A673 (cell line): ENCODE measurements at regions not wholly inside any gene's neighbourhood (a gene's known extent, or its start where the extent isn't known, plus 50 kb on each side); places are given as distances from the start of the nearest gene placed in this dataset.
"Not testable (repeated sequence)": the region's sequence is repeated elsewhere in the genome, so short reads cannot be mapped to it uniquely, and the experiment has no call there.

Experiments
- BruUV-seq: library from RNA; stranded (reverse); fragments of 400-500 nt; replicated peaks from 2 replicates; lab custom pipeline; 2021; lab: Mats Ljungman, UMichigan
- CTCF ChIA-PET: fragments of 300-600 bp; sonication (Branson Sonifier 250); formaldehyde crosslinking; loops from one replicate; lab custom pipeline; 2022; ENCODE audit warnings: antibody characterized with exemption; lab: Charles Lee
- POLR2A ChIA-PET: fragments of 300-600 bp; sonication (Branson Sonifier 250); formaldehyde crosslinking; loops from one replicate; lab custom pipeline; 2022; ENCODE audit warnings: antibody characterized with exemption; ENCODE audit not compliant: low non-redundant PET; lab: Charles Lee
- DNase-seq: peaks from one replicate; pipeline ENCODE4 v3.0.0-alpha.2; 2015; ENCODE audit warnings: low spot score
- H3K27ac ChIP-seq: fragments of 200-600 bp; sonication (generic); 2 replicates; pipeline ENCODE4 v1.5.1; 2016; ENCODE audit warnings: mixed run types, low read depth, mild to moderate bottlenecking, mixed read lengths, antibody characterized with exemption, low read length; ENCODE audit not compliant: poor library complexity, severe bottlenecking
- H3K27me3 ChIP-seq: fragments of 200-600 bp; sonication (generic); replicated peaks from 2 replicates; pipeline ENCODE4 v1.6.1; 2017; ENCODE audit warnings: mixed run types, low read depth, mild to moderate bottlenecking, mixed read lengths, antibody characterized with exemption, low read length; ENCODE audit not compliant: insufficient read depth, poor library complexity
- H3K36me3 ChIP-seq: fragments of 200-600 bp; sonication (generic); 2 replicates; pipeline ENCODE4 v1.6.1; 2016; ENCODE audit warnings: mixed run types, mild to moderate bottlenecking, mixed read lengths, antibody characterized with exemption, low read length; ENCODE audit not compliant: insufficient read depth, poor library complexity, severe bottlenecking
- H3K4me1 ChIP-seq: fragments of 200-600 bp; sonication (generic); 2 replicates; pipeline ENCODE4 v1.6.1; 2017; ENCODE audit warnings: mixed run types, mild to moderate bottlenecking, mixed read lengths, antibody characterized with exemption, low read length; ENCODE audit not compliant: insufficient read depth, poor library complexity, severe bottlenecking
- H3K4me3 ChIP-seq: fragments of 200-600 bp; sonication (generic); 2 replicates; pipeline ENCODE4 v1.5.1; 2016; ENCODE audit warnings: low read depth, mixed run types, mild to moderate bottlenecking, mixed read lengths, low read length; ENCODE audit not compliant: poor library complexity, severe bottlenecking
- H3K9me3 ChIP-seq: fragments of 200-600 bp; sonication (generic); 2 replicates; pipeline ENCODE4 v1.6.1; 2016; ENCODE audit warnings: mixed run types, low read depth, mild to moderate bottlenecking, mixed read lengths, antibody characterized with exemption, low read length; ENCODE audit not compliant: poor library complexity, severe bottlenecking
- EZH2 ChIP-seq: fragments of 200-600 bp; sonication (generic); IDR thresholded peaks from 2 replicates; pipeline ENCODE4 v1.6.1; 2017; ENCODE audit warnings: borderline replicate concordance, low read depth, mild to moderate bottlenecking, mixed read lengths, antibody characterized with exemption, low read length; ENCODE audit not compliant: poor library complexity, severe bottlenecking
- intact Hi-C: fragments of 100-400 bp; cut with micrococcal nuclease; formaldehyde crosslinking; loops from one replicate; pipeline ENCODE4 v1.10.0; 2022; ENCODE audit not compliant: unreplicated experiment
- TF ChIP-seq, protein P1 (sequence below): fragments of 300-800, 200-600 bp; sonication (generic); conservative IDR thresholded peaks from 2 replicates; pipeline ENCODE4 v1.5.1; 2017; ENCODE audit warnings: low read depth, mild to moderate bottlenecking, antibody characterized with exemption, low read length, moderate library complexity, mixed read lengths

DNA sequence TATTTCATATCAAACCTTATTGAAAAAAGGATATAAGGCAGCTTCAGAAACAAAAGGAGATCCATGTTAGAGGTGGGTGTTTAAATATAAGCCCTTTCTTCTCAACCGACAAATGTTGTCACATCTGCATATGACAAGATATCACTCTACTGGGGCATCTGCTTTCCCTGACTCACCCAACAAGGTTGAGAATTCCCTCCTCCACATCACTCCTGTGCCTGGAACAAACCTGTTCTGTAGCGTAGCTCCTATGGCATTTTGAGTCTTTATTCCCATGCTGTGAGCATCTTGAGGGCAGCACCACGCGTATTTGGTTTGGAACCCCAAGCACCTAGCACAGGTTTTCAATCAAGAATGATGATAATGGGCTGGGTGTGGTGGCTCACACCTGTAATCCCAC is 59.4 kb upstream of the ZFHX3 start:
- Histone ChIP-seq H3K9me3 (no peaks in the 10 kb centered on the region), H3K36me3 (no peaks in the 10 kb centered on the region), H3K4me1 (no peaks in the 10 kb centered on the region), H3K4me3 (no peak overlapping the region), H3K27me3 (no peaks in the 10 kb centered on the region), H3K27ac (no peak overlapping the region)
- ChIA-PET POLR2A (no interaction called here), CTCF (no interaction called here)
- TF ChIP-seq EZH2 = no peak
- TF ChIP-seq, protein P1, sequence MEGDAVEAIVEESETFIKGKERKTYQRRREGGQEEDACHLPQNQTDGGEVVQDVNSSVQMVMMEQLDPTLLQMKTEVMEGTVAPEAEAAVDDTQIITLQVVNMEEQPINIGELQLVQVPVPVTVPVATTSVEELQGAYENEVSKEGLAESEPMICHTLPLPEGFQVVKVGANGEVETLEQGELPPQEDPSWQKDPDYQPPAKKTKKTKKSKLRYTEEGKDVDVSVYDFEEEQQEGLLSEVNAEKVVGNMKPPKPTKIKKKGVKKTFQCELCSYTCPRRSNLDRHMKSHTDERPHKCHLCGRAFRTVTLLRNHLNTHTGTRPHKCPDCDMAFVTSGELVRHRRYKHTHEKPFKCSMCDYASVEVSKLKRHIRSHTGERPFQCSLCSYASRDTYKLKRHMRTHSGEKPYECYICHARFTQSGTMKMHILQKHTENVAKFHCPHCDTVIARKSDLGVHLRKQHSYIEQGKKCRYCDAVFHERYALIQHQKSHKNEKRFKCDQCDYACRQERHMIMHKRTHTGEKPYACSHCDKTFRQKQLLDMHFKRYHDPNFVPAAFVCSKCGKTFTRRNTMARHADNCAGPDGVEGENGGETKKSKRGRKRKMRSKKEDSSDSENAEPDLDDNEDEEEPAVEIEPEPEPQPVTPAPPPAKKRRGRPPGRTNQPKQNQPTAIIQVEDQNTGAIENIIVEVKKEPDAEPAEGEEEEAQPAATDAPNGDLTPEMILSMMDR = no peak
- DNase-seq = no peak
- no TSS peak for BruUV-seq
- intact Hi-C loops = no loop called here

DNA sequence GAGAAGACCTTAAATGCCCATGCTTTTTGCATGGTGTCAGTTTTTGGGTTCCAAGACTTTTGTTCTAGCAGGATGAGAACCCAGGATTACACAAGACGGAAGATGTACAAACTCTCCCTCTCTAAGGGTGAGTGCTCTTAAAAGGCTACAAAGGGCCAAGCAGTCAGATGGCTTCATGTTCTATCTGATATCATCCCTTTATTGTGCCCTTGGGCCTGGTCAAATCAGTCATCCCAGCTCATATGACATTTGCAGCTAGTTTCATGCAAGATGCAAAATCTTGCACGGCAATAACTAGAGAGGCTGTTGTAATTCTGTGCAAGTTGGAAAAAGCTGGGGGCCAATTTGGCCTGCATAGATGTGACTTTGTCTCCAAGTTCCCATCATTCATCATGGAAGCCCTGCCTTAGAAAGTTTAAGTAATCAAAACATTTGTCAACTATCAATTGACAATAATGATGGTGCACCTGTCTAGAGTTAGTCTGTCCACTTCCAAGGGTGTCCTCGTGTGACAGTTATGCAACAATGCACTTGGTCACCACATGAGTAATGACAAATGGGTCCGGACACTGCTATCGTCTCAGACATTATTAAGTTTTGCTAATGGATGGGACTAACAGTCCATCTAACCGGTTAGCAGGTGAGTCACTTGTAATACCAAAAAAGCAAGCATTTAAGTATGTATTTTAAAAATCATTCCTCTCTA is 58.6 kb upstream of the ZFHX3 start:
- BruUV-seq = no TSS peak
- Histone ChIP-seq H3K36me3 (no peaks in the 10 kb centered on the region), H3K4me1 (no peaks in the 10 kb centered on the region), H3K4me3 (no peak overlapping the region), H3K27me3 (no peaks in the 10 kb centered on the region), H3K27ac (no peak overlapping the region), H3K9me3 (no peaks in the 10 kb centered on the region)
- DNase-seq = no peak
- CTCF ChIA-PET = no interaction called here
- intact Hi-C loops = no loop called here
- TF ChIP-seq EZH2 = no peak
- TF ChIP-seq, protein P1 = no peak
- POLR2A ChIA-PET = no interaction called here

DNA sequence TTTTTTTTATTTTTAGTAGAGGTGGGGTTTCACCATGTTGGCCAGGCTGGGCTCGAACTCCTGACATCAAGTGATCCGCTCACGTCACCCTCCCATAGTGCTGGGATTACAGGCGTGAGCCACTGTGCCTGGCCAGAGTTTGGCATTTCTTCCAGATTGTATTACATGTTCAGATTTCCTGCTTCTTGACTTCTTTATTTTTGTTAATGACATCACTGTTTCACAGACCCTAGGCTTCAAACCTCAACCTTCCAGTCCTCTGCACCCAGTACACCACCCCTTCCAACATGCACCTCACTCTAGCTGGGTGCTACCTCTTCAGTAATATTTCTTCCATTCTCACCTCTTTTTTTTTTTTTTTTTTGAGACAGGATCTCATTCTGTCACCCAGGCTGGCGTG is 53.6 kb upstream of the ZFHX3 start:
- no peaks in the 10 kb centered on the region for H3K27me3 ChIP-seq
- CTCF ChIA-PET = interaction anchor here (0.6 kb wide), 1 partner anchor 47 kb away, joined by 9 read pairs; no protein-coding TSS in a partner anchor
- TF ChIP-seq EZH2 = no peak
- TF ChIP-seq, protein P1 = no peak
- no peaks in the 10 kb centered on the region for H3K4me1 ChIP-seq
- BruUV-seq = no TSS peak
- POLR2A ChIA-PET = no interaction called here
- no peaks in the 10 kb centered on the region for H3K9me3 ChIP-seq
- DNase-seq = no peak
- H3K4me3 ChIP-seq = no peak overlapping the region
- intact Hi-C loops = no loop called here
- no peak overlapping the region for H3K27ac ChIP-seq
- H3K36me3 ChIP-seq = no peaks in the 10 kb centered on the region

DNA sequence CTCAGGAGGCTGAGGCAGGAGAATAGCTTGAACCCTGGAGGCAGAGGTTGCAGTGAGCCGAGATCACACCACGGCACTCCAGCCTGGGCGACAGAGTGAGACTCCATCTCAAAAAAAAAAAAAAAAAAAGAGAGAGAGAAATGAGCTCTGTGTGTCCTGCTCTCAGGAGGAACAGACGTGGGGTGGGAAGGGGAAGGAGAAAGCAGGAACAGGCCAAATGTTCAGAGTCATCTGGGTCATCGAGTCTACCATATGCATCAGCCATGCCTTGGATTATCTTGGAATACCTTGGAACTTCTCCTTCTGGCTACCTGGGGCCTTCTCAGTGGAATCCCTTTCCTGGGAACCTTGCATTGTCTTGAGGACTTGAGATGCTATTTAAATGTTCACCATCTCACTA is 51.7 kb upstream of the ZFHX3 start:
- H3K27me3 ChIP-seq, intact Hi-C loops, DNase-seq, POLR2A ChIA-PET, H3K9me3 ChIP-seq, BruUV-seq, H3K4me3 ChIP-seq, H3K36me3 ChIP-seq, H3K27ac ChIP-seq: not testable (repeated sequence)
- CTCF ChIA-PET = interaction anchor here (0.6 kb wide), 1 partner anchor 252 kb away, joined by 3 read pairs; no protein-coding TSS in a partner anchor
- H3K4me1 ChIP-seq = peaks cover 14% of the 10 kb centered on the region
